COLO668 (cell line): ENCODE measurements at regions not wholly inside any gene's neighbourhood (a gene's known extent, or its start where the extent isn't known, plus 50 kb on each side); places are given as distances from the start of the nearest gene placed in this dataset.
"Not testable (repeated sequence)": the region's sequence is repeated elsewhere in the genome, so short reads cannot be mapped to it uniquely, and the experiment has no call there.

Experiments used
- DNase-seq: peaks from one replicate; lab custom pipeline; 2025; ENCODE audit not compliant: unreplicated experiment; lab: John Stamatoyannopoulos, UW

DNA sequence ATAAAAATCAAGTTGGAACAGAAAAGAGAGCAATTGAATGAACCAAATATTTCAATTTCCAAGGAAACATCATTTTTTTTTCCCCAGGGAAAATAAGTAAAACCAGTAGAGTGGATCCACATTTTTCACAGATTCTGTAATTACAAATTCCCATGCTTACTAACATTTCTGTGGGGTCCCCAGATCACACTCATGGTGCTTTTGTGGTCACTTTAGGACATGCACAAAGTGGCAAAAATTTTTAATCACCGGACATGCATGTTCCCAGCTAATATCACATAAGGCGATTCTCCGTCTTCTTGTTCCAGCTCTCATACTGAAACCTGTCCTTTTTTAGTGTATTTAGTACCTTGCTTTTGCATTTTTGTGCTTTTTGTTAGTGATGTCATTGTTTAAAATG, 748.2 kb upstream of the SLITRK1 start:
- DNase-seq = no peak

DNA sequence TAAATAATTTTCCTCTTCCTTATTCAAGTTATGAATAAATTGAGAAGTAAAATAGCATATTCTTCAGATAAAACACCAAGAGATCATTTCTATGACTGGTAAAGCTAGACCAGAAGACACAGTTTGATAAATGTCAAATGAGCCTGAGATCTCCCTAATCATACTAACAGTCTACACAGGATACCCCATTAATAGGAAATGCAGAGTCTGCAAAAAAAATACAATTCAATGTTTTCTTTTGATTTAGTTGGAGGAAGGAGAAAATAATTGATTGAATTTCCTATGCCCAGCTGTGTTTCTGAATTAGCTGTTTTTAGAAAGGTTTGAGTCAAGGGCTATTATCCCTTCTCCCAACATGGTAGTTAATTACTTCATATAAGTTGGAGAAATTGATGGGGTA, 734.6 kb upstream of the SLITRK1 start:
- DNase-seq = no peak

DNA sequence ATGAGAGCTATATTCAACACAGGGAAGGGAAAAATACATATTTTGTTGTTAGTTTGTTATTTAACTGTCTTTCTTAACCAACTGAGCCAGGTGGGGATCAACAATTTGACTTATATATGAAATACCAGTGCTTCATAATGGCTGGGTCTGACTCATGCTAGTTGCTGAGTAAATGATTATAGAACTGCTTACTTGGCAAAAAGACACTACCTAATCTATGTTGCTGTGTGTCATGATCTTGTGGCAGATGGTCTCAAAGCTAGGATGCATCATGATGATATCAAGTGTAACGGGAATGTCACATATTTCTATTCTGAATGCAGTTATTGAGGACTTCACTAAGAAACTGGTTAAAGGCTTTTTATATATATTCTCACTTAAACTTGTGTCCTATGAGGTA, 727.4 kb upstream of the SLITRK1 start:
- DNase-seq = no peak

DNA sequence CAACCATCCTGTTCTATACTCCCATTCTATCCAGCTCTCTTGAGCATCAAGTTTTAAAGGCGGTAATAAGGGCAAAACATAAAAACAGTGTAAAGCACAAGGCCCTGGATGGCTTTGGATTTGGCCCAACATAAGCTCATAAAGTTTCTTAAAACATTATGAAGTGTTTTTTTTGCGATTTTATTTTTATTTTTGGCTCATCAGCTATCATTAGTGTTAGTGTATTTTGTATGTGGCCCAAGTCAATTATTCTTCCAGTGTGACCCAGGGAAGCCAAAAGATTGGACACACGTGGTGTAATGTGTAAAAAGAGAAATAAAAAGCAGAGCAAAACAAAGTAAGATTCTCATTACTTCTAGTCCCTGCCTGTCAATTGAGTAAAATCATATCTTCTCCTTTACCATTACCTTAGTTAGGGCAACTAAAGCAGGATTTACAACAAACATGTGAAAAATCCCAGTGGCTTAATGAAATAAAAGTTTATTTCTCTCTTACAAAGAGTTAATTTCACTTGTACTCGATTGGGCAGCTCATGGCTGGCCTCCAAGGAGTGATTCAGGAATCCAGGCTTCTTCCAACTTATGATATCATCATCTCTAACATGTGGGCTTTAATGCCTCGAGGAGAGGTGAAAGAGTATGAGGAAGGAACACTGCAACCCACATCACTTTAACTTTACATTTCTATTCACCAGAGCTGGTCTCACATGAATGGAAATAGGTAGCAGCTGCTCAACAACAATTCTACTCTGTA, 725.2 kb upstream of the SLITRK1 start:
- DNase-seq = no peak

DNA sequence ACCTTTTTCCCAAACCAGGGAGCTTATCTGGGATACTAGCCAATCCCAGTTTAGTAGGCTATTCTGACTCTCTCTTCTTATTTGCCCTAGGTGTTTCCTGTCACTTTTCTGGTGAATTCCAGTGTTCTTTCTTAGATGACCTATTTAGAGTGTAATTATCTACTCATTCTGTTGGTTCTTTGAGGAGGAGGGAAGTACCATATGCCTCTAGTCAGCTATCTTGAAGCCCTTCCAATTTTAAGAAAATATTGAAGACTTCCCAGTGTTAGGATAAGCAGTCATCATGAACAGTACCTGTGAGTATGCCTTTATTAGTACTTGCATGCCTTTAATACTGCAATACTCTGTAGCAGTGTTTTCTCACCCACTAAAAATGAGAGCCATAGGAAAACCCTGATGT, 724.3 kb upstream of the SLITRK1 start:
- no peak for DNase-seq

DNA sequence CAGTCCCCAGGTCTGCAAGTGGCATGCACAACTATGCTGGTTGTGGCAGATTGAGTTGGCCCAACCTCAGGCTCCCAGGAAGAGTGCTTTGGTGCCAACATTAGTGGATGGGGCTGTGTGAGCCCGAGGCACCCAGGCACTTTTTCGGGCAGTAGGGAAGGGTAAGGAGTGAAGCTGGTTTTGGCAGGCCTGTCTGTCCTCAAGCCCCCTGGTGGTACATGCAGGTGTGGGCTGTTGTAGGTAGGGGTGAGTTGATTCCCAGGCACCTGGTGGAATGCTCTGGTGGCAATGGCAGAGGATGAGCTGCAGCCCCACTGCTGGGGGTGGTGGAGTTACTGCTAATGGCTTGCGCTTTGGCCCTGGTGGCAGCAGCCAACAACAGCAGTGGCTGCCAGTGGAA, 723.7 kb upstream of the SLITRK1 start:
- no peak for DNase-seq

DNA sequence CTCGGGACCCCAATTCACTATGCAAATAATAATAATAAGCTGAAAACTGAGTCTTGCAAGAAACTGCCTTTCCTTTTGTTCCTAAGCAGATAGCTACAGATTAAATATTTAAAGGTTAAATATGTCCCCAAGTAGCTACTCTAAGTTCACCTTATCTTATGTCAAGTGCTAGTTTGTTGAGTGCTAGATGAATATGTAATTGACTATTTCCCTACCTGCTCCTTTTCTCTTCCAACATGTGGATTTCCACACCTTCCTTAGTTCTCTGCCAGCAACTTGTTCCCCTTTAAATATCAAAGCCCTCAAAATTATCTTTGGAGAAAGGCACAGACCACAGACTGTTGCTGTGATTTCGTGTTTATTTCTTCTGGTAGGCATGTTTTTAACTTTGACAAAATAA, 709.2 kb upstream of the SLITRK1 start:
- DNase-seq = no peak

DNA sequence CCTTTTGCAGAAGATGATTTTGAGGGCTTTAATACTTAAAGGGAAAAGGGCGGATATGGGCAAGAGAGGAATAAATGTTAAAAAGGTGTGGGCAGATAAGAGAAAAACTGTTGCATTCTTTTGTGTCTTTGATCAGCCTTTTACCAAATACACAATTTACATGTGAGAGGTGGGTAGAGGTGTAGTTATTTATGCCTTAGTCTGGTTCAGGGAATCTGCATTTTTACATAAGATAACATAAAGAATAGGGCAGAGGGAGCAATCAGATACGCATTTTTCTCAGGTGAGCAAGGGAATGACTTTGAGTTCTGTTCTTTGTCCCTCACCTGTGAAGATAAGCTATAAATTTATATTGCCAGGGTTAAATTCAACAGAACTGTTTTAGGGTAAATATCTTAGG, 708.4 kb upstream of the SLITRK1 start:
- DNase-seq = no peak

DNA sequence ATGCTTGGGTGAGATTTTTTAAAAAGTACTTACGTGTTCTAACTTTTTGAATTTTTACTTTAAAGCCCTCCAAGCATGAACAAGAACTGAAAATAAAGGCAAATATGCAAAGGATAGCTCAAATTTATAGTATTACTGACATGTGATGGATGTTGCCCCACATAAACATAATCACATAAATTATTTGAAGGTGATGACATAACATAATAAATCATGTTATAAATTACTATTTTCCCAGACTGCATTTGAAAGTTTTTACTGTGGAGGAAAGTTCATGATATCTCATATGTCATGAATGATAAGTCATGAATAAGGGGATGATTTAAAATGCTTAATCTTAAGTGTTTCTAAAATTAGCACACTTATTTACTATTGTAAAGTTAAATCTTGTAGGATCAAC, 705.7 kb upstream of the SLITRK1 start:
- DNase-seq = no peak

DNA sequence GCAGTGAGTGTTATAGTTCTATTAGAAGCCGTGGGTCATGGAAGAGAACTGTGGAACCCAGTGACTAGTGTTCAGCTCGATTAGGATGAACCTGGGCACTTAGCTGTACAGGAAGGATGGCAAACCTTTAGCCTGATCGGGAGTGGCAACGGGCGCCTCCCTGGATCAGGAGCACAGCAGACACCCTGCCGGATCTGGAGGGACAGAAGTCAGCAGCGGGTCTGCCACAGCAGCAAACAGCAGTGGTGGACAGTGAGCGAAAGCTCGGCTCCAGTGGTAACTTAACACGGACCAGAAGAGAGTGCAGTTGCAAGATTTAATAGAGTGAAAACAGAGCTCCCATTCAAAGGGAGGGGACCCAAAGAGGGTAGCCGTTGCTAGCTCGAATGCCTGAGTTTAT, 697.6 kb upstream of the SLITRK1 start:
- not testable (repeated sequence) for DNase-seq

DNA sequence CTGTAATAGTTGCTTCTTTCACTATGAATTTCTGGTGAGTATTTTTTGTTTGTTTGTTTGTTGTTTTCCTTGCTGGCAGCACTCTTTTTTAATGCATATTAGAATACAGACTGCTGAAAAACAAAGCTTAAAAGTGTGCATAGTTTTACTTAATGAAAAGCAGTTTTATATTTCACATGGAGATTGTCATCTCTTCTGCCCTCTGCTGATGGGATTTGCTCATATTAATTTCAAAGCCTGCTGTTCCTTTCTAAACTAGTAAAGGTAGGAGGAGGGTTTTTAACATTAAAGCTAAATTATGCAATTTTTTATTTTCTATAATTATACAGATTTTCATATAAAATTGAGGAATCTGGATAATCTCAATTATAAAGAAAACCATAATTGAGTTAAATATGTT, 692.6 kb upstream of the SLITRK1 start:
- DNase-seq = no peak

DNA sequence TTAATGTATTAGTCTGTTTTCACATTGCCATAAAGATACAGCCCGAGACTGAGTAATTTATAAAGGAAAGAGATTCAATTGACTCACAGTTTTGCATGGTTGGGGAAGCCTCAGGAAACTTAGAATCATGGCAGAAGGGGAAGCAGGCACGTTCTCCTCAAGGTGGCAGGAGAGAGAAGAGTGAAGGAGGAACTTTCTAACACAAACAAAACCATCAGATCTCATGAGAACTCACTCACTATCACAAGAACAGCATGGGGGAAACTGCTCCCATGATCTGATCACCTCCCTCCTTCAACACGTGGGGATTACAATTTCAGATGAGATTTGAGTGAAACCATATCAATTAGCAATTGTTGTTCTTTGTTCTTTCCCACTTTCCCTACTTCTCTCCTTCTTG, 689.0 kb upstream of the SLITRK1 start:
- DNase-seq = no peak

DNA sequence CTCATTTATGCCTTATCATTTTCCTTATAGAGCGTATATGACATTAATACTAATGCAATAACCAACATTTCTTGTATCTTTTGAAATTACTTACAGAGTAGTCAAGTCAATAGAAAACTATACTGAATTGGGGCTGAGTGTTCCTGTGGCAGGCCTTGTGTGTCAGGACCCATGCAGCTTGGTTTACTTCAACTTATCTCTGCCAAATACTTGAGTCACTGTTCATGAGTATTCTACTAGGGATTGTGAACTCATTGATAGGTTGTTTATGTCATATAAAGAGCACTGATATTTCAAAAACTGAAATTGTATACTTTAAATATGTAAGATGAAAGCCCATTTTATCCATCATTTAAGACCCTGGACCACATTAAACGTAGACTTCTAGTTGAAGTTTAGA, 688.6 kb upstream of the SLITRK1 start:
- no peak for DNase-seq

DNA sequence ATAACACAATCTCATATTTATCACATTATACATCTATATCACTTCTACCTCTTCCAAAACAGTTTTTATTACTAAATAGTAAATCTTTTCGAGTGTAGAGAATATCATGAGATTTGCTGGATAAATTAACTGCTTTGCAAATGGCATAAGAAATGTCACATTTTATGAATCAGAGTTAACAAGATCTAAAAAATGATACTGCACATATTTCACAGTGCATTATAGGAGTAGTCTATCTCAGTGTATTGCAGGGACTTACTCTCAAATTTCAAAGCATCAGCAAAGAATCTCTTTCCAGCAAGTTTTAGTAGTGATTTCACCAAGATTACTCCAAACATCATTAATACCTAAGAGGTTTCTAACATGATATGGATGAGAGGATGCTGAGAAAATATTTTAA, 687.1 kb upstream of the SLITRK1 start:
- no peak for DNase-seq

DNA sequence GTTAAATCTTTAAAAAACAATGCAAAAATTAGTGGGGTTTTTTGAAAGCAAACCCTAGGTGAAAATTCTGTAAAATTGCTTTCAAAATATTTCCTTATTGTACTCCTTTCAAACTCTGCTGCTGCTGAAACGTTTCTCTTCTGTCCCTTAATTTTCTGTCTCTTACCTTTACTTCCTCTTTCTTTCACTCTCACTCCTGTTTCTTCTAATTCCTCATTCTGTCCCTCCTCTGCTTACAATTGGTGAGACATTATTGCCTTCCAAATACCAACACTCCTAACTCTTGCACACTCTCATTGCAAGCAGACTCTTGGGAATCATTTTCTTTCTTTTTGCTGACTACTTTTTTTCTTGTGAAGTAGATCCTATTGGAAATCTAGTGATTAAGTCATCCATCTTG, 685.6 kb upstream of the SLITRK1 start:
- DNase-seq = no peak

DNA sequence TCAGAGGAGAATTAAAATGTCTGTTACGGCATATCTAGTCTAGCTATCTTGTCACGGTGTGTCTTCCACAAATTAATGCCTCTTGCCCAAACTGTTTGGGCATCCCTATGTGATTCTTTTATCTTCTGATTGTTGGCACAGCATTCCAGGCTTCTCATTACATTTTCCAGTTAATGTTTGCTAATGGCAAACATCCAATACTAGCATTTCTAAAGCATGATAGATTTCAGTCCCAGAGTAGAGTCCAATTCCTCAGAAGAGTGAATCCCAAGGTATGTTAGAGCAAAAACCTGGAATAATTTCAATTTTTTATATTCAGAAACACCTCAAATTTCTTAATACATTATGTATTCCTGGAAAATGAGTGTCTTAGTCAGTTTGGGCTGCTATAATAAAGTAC, 684.5 kb upstream of the SLITRK1 start:
- no peak for DNase-seq

DNA sequence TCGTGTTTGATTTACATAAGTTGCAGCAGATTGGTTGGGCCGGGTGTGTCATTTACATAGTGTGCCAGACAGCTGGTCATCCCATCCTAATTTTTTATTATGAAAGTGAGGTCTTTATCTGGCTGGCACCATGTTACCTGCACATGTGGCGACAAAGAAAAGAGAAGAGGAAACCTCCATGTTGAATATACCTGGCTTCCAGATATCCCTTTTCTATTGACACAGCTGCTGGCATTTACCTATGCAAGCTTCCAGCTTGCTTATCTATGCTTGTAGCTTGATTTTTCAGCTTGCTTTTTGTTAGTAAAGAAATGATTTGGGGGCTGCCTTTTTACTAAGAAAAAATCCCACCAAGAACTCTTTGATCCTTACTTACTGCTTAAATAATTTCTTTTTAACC, 681.3 kb upstream of the SLITRK1 start:
- DNase-seq = peak; percentile 42

DNA sequence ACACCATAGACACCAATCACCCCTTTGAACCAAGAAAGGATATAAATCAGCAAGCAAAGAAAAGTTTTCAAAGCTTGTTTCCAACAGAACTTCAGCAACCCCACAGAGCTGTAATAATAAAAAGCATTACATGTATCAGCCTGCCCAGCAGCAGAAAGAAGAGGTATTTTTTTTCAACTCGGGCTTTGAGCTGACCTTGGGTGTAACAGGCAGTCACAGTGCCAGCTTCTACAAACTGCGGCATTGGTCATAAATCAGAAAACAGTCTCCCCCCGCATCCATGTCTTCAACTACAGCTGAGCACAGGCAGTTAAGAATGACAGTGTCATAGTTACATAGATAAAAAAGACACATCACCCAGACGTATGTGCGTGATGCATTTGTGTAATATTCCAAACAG, 671.0 kb upstream of the SLITRK1 start:
- no peak for DNase-seq

DNA sequence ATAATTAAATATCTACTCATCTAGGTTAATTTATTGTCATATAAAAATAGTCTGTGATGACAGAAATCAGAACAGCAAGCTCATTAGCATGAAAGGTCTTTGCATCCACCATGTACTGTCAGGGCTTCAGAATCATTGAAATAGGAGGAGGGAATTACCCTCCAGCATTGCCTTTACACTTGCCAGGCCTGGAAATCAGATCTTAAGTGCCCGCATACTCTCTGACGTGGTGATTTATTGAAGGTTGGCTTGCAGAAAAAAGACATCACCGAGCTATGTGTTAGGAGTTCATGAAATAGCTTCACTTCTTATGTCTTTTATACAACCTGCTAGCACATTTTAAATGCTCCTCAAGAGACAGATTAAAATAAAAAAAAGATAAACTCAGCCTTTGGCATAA, 661.7 kb upstream of the SLITRK1 start:
- no peak for DNase-seq

DNA sequence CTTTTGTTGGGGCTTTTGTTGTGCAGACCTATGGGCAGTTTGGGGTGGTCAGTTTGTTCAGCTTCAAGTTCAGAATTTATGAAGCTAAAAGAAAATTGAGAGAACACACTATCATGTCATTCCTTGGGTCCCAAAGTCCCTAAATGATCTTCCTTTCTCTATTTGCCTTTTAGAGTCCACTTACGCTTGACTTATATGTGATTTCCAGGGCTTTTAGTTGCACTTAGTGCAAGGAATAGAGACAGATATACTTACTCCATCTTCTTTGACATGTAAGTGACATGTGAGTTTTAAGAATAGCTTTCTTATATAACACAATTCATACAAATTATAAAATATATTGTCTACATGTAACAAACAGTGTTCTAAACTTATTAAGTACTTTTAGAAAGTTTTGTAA, 660.1 kb upstream of the SLITRK1 start:
- no peak for DNase-seq

DNA sequence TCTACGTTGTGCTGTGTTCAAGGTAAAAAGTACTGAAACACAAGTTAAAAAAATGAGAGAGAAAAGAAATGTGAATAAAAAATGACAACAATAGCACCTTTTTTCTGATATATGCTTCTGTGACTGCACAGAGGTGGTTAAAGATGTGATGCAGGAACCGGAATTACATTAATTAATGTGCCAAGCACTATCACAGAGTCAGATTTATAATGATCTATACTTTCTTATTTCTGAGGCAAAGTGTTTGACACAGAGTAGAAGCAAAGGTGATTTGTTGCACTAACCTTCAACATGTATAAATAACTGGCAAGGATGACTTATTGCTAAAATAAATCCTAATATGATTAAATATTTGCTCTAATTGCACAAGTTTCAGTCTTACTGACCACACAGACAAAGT, 654.6 kb upstream of the SLITRK1 start:
- DNase-seq = no peak

DNA sequence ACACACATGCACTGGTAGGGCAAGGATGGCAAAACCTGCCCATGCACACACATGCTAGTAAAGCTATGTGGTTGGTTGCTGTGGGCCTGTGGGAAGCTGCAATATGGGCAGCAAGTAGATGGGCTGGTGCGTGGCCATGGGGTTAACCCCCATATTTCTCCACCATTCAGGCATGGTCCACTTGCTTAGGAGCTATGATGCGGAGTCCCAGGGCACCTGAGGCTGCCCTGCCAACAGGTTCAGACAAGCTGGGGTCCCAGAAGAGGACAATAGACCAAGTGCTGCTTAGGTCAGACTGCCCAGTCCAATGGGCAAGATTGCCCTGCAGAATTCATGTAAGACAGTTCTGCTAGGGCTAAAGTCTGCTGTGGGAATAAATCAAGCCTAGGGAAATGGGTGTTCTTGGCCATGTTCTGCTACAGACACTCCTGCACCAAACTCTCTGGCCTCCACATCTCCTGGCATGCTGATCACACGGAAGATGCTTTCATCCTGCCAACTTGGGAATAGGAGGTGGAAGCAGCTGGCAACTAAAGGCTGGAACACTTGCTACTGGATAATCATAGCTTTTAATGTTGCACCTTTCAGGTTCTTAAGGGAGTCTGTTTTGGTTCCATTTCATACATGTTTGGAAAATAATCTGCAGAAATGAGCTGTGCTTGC, 646.3 kb upstream of the SLITRK1 start:
- DNase-seq = no peak

DNA sequence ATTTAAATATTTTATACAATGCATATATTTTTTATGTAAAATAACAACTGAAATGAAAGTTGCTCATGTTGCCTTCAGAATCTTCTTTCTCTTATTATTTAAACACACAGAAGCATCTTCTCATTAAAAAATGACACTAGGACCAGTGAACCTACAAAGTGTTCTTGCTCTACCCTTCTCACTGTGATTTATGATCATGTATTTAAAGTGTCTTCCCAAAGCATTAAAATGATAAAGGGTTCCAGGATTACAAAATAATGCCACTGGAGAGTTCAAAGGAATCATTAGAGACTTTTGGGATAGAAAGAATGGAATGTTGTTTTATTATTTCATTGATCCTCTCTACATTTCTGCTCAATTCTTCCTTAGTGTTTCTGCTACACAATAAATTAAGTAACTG, 643.6 kb upstream of the SLITRK1 start:
- no peak for DNase-seq
